GM10248 (cell line): ENCODE measurements at regions not wholly inside any gene's neighbourhood (a gene's known extent, or its start where the extent isn't known, plus 50 kb on each side); places are given as distances from the start of the nearest gene placed in this dataset.

Experiments
- CTCF ChIA-PET: fragments of 300-600 bp; sonication (Branson Sonifier 250); formaldehyde crosslinking; extraction: SDS; loops from one replicate; lab custom pipeline; 2021; ENCODE audit warnings: antibody characterized with exemption; lab: Yijun Ruan, JAX
- POLR2A ChIA-PET: fragments of 350-650 bp; sonication (Branson Sonifier 250); formaldehyde crosslinking; extraction: SDS; loops from one replicate; lab custom pipeline; 2020; ENCODE audit warnings: antibody characterized with exemption; lab: Yijun Ruan, JAX
- DNase-seq: peaks from one replicate; pipeline ENCODE4 v3.0.0; 2012; ENCODE audit errors: extremely low spot score
- TF ChIP-seq, protein P1 (sequence below): IDR thresholded peaks from 2 replicates; pipeline ENCODE4 v1.5.1; 2012; ENCODE audit warnings: mild to moderate bottlenecking, low read depth; ENCODE audit errors: extremely low read depth, missing control alignments, control extremely low read depth

- no peak for DNase-seq
- TF ChIP-seq, protein P1, sequence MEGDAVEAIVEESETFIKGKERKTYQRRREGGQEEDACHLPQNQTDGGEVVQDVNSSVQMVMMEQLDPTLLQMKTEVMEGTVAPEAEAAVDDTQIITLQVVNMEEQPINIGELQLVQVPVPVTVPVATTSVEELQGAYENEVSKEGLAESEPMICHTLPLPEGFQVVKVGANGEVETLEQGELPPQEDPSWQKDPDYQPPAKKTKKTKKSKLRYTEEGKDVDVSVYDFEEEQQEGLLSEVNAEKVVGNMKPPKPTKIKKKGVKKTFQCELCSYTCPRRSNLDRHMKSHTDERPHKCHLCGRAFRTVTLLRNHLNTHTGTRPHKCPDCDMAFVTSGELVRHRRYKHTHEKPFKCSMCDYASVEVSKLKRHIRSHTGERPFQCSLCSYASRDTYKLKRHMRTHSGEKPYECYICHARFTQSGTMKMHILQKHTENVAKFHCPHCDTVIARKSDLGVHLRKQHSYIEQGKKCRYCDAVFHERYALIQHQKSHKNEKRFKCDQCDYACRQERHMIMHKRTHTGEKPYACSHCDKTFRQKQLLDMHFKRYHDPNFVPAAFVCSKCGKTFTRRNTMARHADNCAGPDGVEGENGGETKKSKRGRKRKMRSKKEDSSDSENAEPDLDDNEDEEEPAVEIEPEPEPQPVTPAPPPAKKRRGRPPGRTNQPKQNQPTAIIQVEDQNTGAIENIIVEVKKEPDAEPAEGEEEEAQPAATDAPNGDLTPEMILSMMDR, result no peak
- POLR2A ChIA-PET, result no interaction called here
- CTCF ChIA-PET, result no interaction called here
Observed at GRCh38 chr4:4783847-4784246, 75.6 kb upstream of the MSX1 start.

- no peak for DNase-seq
- ChIA-PET POLR2A (no interaction called here), CTCF (no interaction called here)
- TF ChIP-seq, protein P1, result no peak
Observed at GRCh38 chr4:4782969-4783368, 76.5 kb upstream of the MSX1 start.

DNA sequence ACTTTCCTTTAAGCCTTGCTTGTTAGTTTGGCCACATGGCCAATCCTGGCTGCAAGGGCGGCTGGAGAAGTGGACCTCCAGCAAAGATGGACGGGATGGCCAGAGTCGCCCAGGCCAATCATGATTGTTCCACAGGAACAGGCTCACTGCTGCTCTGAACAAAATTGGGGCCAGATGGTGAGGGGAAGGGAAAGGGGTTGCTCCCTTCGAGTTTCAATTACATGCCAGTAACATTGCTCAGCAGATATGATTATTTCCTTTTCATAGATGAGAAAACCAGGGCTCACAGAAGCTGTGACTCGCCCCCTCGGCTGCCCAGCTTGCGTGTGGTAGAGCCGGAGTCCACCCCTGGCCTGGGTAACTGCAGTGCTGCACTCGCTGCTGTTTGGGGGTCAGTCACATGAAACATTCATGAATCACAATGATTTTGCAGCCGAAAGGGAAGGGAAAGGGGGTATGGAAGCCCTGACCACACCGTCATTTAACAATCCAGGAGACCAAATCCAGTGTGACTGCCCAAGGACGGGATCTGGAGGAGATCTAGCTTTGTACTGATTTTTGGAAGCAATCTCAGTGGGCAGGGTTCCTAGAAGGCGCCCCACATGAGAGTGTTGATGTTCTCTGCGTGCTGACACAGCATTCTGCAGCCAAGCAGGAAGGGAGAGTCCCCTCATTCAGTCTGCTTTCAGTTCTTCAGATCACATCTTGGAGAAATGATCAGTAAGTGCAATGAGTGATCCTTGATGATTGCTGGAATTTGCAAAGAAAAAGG, 77.3 kb upstream of the MSX1 start:
- DNase-seq, result no peak
- POLR2A ChIA-PET, result no interaction called here
- TF ChIP-seq, protein P1, result no peak
- CTCF ChIA-PET, result interaction anchor here (1.2 kb wide), 1 partner anchor 13 kb away, joined by 4 read pairs; no protein-coding TSS in a partner anchor

GRCh38 chr4:4780729-4781244, 78.7 kb upstream of the MSX1 start:
- TF ChIP-seq, protein P1, result no peak
- POLR2A ChIA-PET, result no interaction called here
- CTCF ChIA-PET, result interaction anchor here (1.1 kb wide), 1 partner anchor 18 kb away, joined by 3 read pairs; no protein-coding TSS in a partner anchor
- no peak for DNase-seq

DNA sequence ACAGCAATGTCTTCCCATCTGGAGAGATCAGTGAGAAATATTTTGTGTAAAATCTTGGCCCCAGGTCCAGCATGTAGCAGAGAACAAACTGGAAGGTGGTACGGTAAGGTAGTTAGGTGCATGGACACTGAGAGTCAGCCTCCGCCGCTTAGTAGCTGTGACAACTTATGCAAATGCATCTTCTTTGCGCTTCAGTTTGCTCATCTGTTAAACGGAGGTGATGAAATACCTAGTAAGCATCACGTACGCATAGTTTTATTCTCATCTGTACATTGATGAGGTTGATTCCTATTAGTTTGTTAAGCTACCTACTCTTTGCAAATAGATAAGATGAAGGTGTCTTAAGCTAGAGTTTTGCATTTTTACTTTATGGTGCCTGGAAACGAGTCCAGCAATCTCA, 80.0 kb upstream of the MSX1 start:
- TF ChIP-seq, protein P1, result no peak
- POLR2A ChIA-PET, result no interaction called here
- CTCF ChIA-PET, result interaction anchor here (1.1 kb wide), 1 partner anchor 293 kb away, joined by 3 read pairs; no protein-coding TSS in a partner anchor
- DNase-seq, result no peak

GRCh38 chr4:4779054-4779453, 80.4 kb upstream of the MSX1 start:
- TF ChIP-seq, protein P1, result no peak
- CTCF ChIA-PET, result interaction anchor here (1.1 kb wide), 1 partner anchor 293 kb away, joined by 3 read pairs; no protein-coding TSS in a partner anchor
- POLR2A ChIA-PET, result no interaction called here
- no peak for DNase-seq
